ENCODE measurements at regions not wholly inside any gene's neighbourhood (a gene's known extent, or its start where the extent isn't known, plus 50 kb on each side); places are given as distances from the start of the nearest gene placed in this dataset.
A peak's percentile ranks its signal among the peaks of the same experiment; 100 is the strongest.

DNA sequence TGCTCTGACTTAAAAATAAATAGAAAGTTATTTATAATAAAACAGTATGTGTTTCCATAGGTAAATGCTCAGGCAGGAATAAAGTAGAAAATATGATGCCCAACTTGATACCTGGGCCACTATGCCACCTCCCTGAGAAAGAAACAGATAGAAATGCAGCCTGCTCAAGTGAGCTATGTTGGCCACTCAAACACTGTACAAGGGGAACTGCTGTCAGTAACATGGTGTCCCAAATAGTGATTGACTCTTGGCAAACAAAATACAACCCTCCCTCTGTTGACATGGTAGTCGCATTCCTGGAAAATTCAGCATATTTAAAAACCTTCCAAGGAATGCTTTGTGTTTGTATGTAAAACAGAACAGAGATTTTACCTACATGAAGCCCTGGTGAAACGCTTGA, 66.9 kb upstream of the KCNE2 start:
- H3K4me1 ChIP-seq (ENCODE audit: control insufficient read depth, insufficient read depth, low read length) = peaks cover 5% of the 10 kb centered on the region
- H3K4me3 ChIP-seq (ENCODE audit: low read length) = no peak overlapping the region
- H3K27ac ChIP-seq (ENCODE audit: low read length) = no peak overlapping the region
- WGBS = 87% methylated on average over 2 of the region's 2 CpGs
- DNase-seq = no peak
- ATAC-seq = peak in 1 of 2 donors; percentile 60
- no peaks in the 10 kb centered on the region for H3K9me3 ChIP-seq (ENCODE audit: control insufficient read depth, low read length)
- intact Hi-C loops (cut with DNase I) = no loop called here
- H3K27me3 ChIP-seq (ENCODE audit: control insufficient read depth, insufficient read depth) = no peaks in the 10 kb centered on the region

DNA sequence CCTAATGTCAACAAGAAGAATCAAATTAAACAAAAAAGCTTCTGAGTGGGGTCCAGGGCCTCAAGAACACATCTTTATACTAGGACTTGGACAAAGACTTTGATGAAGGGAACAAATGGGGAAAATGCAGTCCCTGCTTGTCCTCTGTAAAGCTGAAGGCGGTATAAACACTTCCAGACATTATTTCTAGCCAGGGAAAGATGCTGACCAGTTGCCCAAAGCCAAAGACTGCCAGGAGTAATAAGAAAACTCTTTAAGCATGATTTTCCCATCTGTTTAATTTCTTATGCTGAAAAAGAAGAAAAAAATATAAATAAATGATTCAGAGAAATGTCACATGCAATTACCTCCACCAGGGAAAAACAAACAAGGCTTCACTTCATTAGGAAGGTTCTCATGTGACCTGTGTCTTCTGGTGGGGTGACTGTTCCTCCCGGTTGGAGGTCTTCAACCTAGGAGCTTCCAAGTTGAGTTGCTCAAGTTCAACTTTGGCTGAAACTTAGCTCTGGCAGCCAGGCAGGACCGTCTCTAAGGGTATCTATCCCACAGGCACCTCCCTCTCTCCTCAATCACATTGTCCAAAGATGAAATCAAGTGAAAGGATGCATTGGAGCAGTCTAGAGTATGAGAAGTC, 65.2 kb upstream of the KCNE2 start:
- Histone ChIP-seq H3K9me3 (ENCODE audit: control insufficient read depth, low read length) (no peaks in the 10 kb centered on the region), H3K4me1 (ENCODE audit: control insufficient read depth, insufficient read depth, low read length) (peaks cover 5% of the 10 kb centered on the region), H3K27me3 (ENCODE audit: control insufficient read depth, insufficient read depth) (no peaks in the 10 kb centered on the region), H3K4me3 (ENCODE audit: low read length) (no peak overlapping the region), H3K27ac (ENCODE audit: low read length) (no peak overlapping the region)
- ATAC-seq = peak; percentile 34
- WGBS = 64% methylated on average over 3 of the region's 3 CpGs
- intact Hi-C loops (cut with DNase I) = no loop called here
- peak in 1 of 3 donors; percentile 59 for DNase-seq

DNA sequence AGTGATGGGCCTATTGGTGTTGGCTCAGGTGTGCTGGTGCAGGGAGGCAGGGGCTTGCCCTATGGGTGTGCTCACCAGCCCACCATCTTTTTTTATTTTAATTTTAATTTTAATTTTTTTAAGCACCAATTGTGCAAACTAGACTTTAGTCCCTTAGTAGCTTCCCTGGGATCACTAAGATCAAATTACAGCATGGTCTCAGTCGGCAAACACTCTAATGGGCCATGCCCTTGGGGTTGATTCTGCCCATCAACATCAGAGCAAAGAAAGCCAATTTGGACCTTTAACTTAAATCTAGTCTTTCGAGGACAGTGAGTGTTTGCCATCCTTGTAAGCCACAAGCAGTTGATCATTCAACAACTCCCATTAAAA, 64.7 kb upstream of the KCNE2 start:
- no peak for ATAC-seq
- WGBS = 72% methylated on average over 2 of the region's 2 CpGs

DNA sequence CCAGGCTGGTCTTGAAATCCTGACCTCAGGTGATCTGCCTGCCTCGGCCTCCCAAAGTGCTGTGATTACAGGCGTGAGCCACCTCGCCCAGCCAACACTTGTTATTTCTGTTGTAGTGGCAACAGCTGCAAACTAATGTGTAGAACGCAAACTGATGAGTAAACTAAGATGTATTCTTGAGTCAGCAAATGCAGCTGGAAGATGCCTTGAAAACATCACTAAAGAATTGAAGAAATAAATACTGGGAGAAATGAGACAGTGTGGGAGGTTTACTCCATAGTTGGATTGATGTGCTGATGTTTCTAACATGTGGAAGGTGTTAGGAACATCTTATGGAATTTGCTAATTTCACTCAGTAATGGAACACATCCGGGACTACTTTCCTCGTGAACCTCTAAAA, 61.3 kb upstream of the KCNE2 start:
- intact Hi-C loops (cut with DNase I) = no loop called here
- no peak for ATAC-seq
- H3K27me3 ChIP-seq (ENCODE audit: control insufficient read depth, insufficient read depth) = no peaks in the 10 kb centered on the region
- H3K4me3 ChIP-seq (ENCODE audit: low read length) = no peak overlapping the region
- H3K27ac ChIP-seq (ENCODE audit: low read length) = no peak overlapping the region
- no peak for DNase-seq
- H3K9me3 ChIP-seq (ENCODE audit: control insufficient read depth, low read length) = no peaks in the 10 kb centered on the region
- 90% methylated on average over 6 of the region's 6 CpGs for WGBS
- peaks cover 7% of the 10 kb centered on the region for H3K4me1 ChIP-seq (ENCODE audit: control insufficient read depth, insufficient read depth, low read length)

More for the DNA sequence above, 64.7 kb upstream of the KCNE2 start:
- DNase-seq = no peak
- intact Hi-C loops (cut with DNase I) = no loop called here
- Histone ChIP-seq H3K27me3 (ENCODE audit: control insufficient read depth, insufficient read depth) (no peaks in the 10 kb centered on the region), H3K4me1 (ENCODE audit: control insufficient read depth, insufficient read depth, low read length) (peaks cover 5% of the 10 kb centered on the region), H3K4me3 (ENCODE audit: low read length) (no peak overlapping the region), H3K27ac (ENCODE audit: low read length) (no peak overlapping the region), H3K9me3 (ENCODE audit: control insufficient read depth, low read length) (no peaks in the 10 kb centered on the region)

DNA sequence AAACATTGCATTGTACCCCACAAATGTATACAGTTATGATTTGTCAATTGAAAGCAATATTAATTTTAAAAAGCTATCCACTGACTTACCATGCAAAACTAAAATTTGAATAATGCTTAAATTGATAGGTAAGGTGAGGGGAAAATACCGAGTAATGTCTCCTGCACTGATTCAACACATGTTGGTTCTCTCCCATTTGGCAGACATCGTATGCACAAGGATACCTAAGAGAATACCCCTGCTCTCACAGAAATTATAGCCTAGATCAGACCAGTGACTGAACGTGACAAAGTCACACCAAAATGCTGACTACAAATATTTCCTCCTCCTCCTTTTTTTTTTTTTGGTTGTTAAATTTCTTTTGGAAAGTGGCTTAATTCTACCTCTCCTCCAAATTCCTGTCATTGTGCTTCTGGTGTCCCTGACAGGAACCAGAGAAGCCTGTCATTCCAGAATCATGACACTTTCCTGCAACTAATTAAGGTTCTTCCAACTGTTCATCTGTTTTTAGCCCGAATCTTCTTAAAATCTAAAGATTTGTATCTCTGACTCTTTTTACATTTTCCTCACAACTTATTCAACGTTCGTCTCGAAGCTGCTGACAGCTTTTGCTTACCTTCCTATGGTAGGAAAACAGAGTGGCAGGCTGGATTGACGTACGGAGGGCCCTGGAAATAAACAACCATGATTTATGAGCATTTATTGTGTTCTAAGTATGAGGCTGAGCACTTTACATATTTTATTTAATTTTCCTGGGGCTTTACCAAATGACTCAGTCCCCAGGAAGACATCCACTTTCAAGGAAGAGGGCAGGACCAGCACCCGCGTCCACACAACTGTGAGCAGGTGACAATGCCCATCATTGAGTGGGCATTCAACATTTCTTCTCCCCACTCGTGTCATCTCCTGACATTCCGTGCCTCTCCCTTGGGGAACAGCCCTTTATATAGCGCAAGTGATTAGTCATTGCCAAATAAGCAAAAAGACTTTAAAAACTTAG, 57.9 kb upstream of the KCNE2 start:
- no peak overlapping the region for H3K4me3 ChIP-seq (ENCODE audit: low read length)
- peaks cover 2% of the 10 kb centered on the region for H3K4me1 ChIP-seq (ENCODE audit: control insufficient read depth, insufficient read depth, low read length)
- intact Hi-C loops (cut with DNase I) = no loop called here
- no peaks in the 10 kb centered on the region for H3K9me3 ChIP-seq (ENCODE audit: control insufficient read depth, low read length)
- ATAC-seq (peak in 1 of 2 donors; percentile 33), DNase-seq (no peak)
- WGBS = 38% methylated on average over 14 of the region's 14 CpGs
- H3K27me3 ChIP-seq (ENCODE audit: control insufficient read depth, insufficient read depth) = no peaks in the 10 kb centered on the region
- no peak overlapping the region for H3K27ac ChIP-seq (ENCODE audit: low read length)

DNA sequence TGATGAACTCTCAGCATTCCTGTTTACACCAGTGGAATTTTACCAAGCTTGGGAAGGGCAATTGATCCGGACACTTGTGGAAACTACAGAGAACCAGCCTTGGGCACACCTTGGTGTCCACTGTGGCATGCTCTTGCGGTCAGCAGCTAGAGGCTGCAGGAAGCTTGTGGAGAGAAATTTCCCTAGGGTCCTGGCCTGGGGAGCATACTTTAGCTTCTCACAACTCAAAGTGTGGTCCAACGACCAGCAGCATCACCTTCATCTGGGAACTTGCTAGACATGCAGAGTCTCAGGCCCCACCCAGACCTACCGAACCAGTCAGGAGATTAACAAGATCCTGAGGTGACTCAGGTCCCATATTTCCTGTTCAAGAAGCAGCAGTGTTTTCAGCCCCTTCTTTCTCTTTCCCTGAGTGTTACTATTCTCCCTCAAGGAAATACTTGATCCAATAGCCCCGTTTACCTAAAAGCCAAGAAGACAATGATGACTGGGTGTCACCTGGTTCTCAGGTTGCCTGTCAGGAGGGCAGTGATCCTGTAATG, 55.7 kb upstream of the KCNE2 start:
- Histone ChIP-seq H3K4me3 (ENCODE audit: low read length) (no peak overlapping the region), H3K27ac (ENCODE audit: low read length) (no peak overlapping the region), H3K9me3 (ENCODE audit: control insufficient read depth, low read length) (no peaks in the 10 kb centered on the region), H3K4me1 (ENCODE audit: control insufficient read depth, insufficient read depth, low read length) (peaks cover 2% of the 10 kb centered on the region), H3K27me3 (ENCODE audit: control insufficient read depth, insufficient read depth) (no peaks in the 10 kb centered on the region)
- intact Hi-C loops (cut with DNase I) = no loop called here
- WGBS = 87% methylated on average over 5 of the region's 5 CpGs
- ATAC-seq (no peak), DNase-seq (no peak)

DNA sequence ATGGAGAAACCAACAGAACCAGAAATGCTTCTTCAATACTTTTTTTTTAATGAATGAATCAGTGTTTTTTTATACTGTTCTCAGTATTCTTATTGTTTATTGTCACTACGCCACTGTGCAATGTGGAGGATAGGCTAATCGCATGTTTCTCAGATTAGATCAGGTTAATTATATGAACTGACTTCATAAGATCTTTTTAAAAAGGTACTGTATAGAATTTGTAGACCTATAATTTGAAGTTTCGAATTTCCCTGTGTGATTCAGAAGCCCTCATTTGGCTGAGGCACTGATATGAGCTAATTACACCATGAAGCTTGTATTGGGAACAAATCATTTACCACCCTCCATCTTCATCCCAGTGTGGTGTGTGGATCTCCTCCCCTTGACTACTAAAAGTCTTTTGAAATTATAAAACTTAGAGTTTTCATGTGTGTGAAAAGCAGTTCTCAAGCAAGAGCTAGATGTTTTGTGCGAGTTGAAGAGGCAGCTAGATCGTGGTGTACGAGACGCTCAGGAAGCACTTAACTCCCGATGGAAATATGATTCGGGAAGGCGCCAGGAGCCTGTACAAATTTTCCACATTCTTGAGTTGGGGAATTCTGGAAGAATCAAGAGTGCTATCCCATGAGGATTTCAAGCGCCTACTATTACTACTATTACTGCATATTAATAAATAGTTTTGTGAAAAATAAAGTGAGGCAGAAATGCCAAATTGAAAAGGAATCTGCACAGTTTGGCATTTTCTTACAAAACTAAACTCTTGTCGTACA, 52.1 kb upstream of the KCNE2 start:
- H3K27ac ChIP-seq (ENCODE audit: low read length) = no peak overlapping the region
- no peak overlapping the region for H3K4me3 ChIP-seq (ENCODE audit: low read length)
- ATAC-seq = peak; percentile 40 to 72
- DNase-seq = peak in 2 of 3 donors; percentile 23 to 59
- WGBS = 60% methylated on average over 12 of the region's 12 CpGs
- no peaks in the 10 kb centered on the region for H3K9me3 ChIP-seq (ENCODE audit: control insufficient read depth, low read length)
- no peaks in the 10 kb centered on the region for H3K27me3 ChIP-seq (ENCODE audit: control insufficient read depth, insufficient read depth)
- intact Hi-C loops (cut with DNase I) = no loop called here
- H3K4me1 ChIP-seq (ENCODE audit: control insufficient read depth, insufficient read depth, low read length) = no peaks in the 10 kb centered on the region

DNA sequence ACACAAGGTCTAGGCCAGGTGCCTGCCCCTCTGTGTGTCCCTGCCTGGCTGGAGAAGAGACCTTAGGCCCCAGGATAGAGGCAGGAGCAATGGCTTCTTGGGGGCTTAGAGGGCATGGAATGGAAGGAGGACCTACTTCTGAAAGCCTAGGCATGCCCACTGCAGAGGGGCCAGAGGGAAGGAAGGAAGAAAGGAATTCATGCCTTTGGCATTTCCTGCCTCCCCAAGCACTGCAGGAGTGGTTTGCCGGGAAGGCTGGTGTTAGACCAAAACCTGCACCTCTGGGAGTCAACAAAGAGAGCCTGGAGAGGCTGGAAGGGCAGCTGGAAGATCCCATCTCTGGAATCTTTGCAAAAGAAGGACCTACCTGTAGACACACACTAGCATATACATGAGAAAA, 50.7 kb upstream of the KCNE2 start:
- Histone ChIP-seq H3K27ac (ENCODE audit: low read length) (no peak overlapping the region), H3K4me3 (ENCODE audit: low read length) (no peak overlapping the region), H3K9me3 (ENCODE audit: control insufficient read depth, low read length) (no peaks in the 10 kb centered on the region), H3K27me3 (ENCODE audit: control insufficient read depth, insufficient read depth) (no peaks in the 10 kb centered on the region), H3K4me1 (ENCODE audit: control insufficient read depth, insufficient read depth, low read length) (no peaks in the 10 kb centered on the region)
- no peak for DNase-seq
- intact Hi-C loops (cut with DNase I) = no loop called here
- WGBS = 42% methylated on average over 1 of the region's 1 CpG
- no peak for ATAC-seq
